ENCODE measurements at regions not wholly inside any gene's neighbourhood (a gene's known extent, or its start where the extent isn't known, plus 50 kb on each side); places are given as distances from the start of the nearest gene placed in this dataset.

DNA sequence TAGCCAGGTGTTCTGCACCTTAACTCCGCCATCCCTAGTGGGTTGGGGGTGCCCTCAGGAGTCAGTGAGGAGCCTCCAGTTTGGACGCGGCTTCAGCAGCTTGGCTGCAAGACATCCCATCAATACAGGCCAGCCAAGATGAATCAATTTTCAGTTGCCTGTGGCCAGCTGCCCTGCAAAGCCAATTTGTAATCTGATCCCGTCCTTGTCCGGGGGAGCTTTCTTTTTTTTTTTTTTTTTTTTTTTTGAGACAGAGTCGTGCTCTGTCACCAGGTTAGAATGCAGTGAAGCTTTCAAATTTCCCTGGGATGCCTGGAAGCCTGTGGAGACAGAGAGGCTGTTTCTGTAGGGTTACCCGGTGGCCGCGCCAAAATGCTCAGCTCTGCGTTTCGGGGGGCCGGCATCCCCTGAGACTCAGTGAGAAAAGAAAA is 192.5 kb downstream of the ASMT start:
- TF ChIP-seq MXD4 (CRISPR knock-in tag; IDR thresholded peaks at IDR 0.05; ENCODE audit: borderline replicate concordance) (no peak), NR3C1 (CRISPR knock-in tag; conservative IDR thresholded peaks at IDR 0.05; ENCODE audit: low read depth) (no peak), EMX1 (CRISPR knock-in tag; IDR thresholded peaks at IDR 0.05) (no peak), TEAD1 (CRISPR knock-in tag; IDR thresholded peaks at IDR 0.05) (no peak), GTF2I (CRISPR knock-in tag; conservative IDR thresholded peaks at IDR 0.05) (no peak), ZNF425 (CRISPR knock-in tag; conservative IDR thresholded peaks at IDR 0.05) (no peak), RELA (CRISPR knock-in tag; IDR thresholded peaks at IDR 0.05; ENCODE audit: borderline replicate concordance) (no peak), PRRX2 (CRISPR knock-in tag; IDR thresholded peaks at IDR 0.05) (no peak), ETV6 (CRISPR knock-in tag; IDR thresholded peaks at IDR 0.05) (no peak), E2F5 (CRISPR knock-in tag; IDR thresholded peaks at IDR 0.05) (no peak), HMGA2 (CRISPR knock-in tag; IDR thresholded peaks at IDR 0.05) (no peak), JAZF1 (CRISPR knock-in tag; IDR thresholded peaks at IDR 0.05) (no peak), ZSCAN18 (CRISPR knock-in tag; IDR thresholded peaks at IDR 0.05) (no peak), ATF3 (CRISPR knock-in tag; conservative IDR thresholded peaks at IDR 0.05) (no peak), ZNF512 (CRISPR knock-in tag; IDR thresholded peaks at IDR 0.05; ENCODE audit: borderline replicate concordance) (no peak), MYBL2 (CRISPR knock-in tag; IDR thresholded peaks at IDR 0.05) (no peak), CBFB (CRISPR knock-in tag; IDR thresholded peaks at IDR 0.05; ENCODE audit: low read depth) (no peak), ZNF671 (CRISPR knock-in tag; IDR thresholded peaks at IDR 0.05) (no peak)
- TF ChIP-seq, protein P1, sequence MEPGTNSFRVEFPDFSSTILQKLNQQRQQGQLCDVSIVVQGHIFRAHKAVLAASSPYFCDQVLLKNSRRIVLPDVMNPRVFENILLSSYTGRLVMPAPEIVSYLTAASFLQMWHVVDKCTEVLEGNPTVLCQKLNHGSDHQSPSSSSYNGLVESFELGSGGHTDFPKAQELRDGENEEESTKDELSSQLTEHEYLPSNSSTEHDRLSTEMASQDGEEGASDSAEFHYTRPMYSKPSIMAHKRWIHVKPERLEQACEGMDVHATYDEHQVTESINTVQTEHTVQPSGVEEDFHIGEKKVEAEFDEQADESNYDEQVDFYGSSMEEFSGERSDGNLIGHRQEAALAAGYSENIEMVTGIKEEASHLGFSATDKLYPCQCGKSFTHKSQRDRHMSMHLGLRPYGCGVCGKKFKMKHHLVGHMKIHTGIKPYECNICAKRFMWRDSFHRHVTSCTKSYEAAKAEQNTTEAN (CRISPR knock-in tag; IDR thresholded peaks at IDR 0.05): no peak
- TF ChIP-seq, protein P2, sequence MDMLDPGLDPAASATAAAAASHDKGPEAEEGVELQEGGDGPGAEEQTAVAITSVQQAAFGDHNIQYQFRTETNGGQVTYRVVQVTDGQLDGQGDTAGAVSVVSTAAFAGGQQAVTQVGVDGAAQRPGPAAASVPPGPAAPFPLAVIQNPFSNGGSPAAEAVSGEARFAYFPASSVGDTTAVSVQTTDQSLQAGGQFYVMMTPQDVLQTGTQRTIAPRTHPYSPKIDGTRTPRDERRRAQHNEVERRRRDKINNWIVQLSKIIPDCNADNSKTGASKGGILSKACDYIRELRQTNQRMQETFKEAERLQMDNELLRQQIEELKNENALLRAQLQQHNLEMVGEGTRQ (CRISPR knock-in tag; IDR thresholded peaks at IDR 0.05): no peak
- Mint-ChIP-seq H3K36me3 (no peaks in the 10 kb centered on the region), H3K27ac (peak overlapping the region; percentile 73), H3K9me3 (0 out of 2 replicates have a peak, but pooled peaks cover 4% of the 10 kb centered on the region), H3K27me3 (ENCODE audit: low read depth) (no peaks in the 10 kb centered on the region), H3K4me1 (peaks cover 18% of the 10 kb centered on the region), H3K4me3 (peak overlapping the region; percentile 62)
- ATAC-seq: peak; percentile 92
- peak; percentile 34 for DNase-seq (ENCODE audit: low spot score)
- ChIA-PET POLR2A (no interaction called here), CTCF (no interaction called here)
